CD4-positive, alpha-beta T cell treated with Interleukin-6 at 100 ng/mL for 8 hours (primary cell): ENCODE measurements at regions not wholly inside any gene's neighbourhood (a gene's known extent, or its start where the extent isn't known, plus 50 kb on each side); places are given as distances from the start of the nearest gene placed in this dataset.
"Not testable (repeated sequence)": the region's sequence is repeated elsewhere in the genome, so short reads cannot be mapped to it uniquely, and the experiment has no call there.

ENCODE experiments used
- DNase-seq: peaks from one replicate; pipeline ENCODE4 v3.0.0-alpha.2; 2020; ENCODE audit warnings: mixed read lengths, low spot score

- DNase-seq: no peak
Observed at GRCh38 chr5:63894690-63895089, 67.6 kb downstream of the HTR1A start.

GRCh38 chr5:63878788-63879187 lies 83.5 kb downstream of the HTR1A start:
- no peak for DNase-seq

- no peak for DNase-seq
Observed at GRCh38 chr5:63877961-63878360, 84.3 kb downstream of the HTR1A start.

- no peak for DNase-seq
Observed at GRCh38 chr5:63860379-63860778, 101.9 kb downstream of the HTR1A start.

- no peak for DNase-seq
Observed at GRCh38 chr5:63854076-63854475, 108.2 kb downstream of the HTR1A start.

DNA sequence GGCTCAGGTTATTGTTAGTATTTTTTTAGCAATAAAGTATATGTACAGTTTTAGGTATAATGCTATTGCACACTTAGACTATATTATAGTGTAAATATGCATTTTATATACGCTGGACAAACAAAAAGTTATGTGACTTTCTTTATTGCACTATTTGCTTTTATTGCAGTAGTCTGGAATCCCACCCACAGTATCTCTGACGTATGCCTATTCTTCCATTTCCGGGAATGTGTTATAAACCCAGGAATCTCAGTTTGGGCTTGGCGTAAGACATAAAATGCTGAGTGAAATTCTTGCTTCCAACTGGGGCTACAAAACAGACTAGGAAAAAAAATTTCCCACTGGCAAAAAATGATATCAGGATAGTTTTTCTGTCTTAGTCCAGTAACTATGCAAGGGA lies 119.1 kb downstream of the HTR1A start:
- DNase-seq: no peak

- no peak for DNase-seq
Observed at GRCh38 chr5:63837437-63837836, 124.8 kb downstream of the HTR1A start.

DNA sequence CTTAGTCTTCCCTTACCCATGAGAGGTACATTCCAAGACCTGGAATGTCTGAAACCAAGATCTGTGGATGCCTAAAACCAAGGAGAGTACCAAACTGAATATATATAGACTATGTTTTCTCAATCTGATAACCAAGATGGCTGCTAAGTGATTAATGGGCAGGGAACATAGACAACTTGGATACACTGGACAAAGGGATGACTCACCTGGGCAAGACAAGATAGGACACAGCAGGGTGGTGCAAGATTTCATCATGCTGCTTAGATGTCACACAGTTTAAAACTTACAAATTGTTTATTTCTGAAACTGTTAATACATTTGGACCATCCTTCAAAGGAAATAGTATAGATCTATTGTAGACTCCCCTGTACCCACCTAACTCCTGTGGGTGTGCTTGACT lies 130.9 kb downstream of the HTR1A start:
- DNase-seq: no peak

GRCh38 chr5:63825984-63826383 lies 136.3 kb downstream of the HTR1A start:
- DNase-seq: no peak

DNA sequence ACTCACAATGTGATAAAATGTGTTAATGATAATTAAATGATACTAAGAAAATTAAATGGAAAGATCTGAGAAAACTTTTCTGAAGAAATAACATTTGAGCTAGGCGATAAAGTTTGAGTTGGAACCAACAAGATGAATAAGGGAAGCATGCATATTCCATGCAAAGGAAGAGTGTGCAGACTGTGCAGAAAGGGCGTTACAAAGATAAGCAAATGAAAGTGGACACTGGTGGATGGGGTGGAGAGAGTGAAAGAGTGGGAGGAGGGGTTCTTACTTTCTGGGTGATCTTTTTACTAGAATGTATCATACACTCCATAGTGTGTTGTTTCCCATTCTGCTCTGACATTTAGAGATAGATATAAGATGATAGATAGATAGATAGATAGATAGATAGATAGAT lies 138.7 kb downstream of the HTR1A start:
- DNase-seq: no peak

DNA sequence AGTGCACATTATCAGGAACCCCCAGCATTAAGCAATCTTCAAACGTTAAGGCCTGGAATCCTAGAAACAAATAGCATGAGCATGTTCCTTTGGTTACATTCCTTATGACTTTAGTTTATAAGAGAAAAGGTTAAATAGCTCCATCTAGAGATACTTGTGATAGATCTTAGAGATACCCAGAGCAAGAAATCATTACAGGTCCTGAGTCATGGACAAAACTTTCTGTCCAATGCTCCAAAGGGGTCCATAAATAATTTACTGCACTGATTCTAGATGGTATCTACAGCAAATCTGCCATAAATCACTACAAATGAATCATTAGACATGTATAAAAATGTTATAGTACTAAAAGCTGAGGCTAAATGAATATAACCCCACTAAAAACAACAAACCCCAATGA lies 139.6 kb downstream of the HTR1A start:
- DNase-seq: no peak

- no peak for DNase-seq
Observed at GRCh38 chr5:63820577-63820976, 141.7 kb downstream of the HTR1A start.

- no peak for DNase-seq
Observed at GRCh38 chr5:63812693-63813092, 149.6 kb downstream of the HTR1A start.

DNA sequence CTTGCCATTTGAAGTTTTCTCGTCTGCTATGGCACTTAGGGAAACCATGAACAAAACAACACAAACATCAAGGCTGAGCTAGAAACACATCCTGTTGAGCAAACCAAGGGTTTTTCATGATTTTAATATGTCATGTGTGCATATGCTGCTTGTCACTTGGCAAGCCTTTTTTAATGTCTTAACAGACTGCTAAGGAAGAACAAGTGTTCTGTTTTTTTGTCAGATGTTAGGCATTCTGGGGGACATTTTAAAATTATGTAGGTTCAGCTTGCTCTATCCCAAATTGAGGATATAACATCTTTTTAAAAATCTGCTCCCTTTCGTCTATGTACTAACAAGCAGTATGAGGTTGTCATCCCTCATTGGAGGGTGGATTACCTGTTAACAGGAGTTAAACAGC lies 150.3 kb downstream of the HTR1A start:
- DNase-seq: no peak

DNA sequence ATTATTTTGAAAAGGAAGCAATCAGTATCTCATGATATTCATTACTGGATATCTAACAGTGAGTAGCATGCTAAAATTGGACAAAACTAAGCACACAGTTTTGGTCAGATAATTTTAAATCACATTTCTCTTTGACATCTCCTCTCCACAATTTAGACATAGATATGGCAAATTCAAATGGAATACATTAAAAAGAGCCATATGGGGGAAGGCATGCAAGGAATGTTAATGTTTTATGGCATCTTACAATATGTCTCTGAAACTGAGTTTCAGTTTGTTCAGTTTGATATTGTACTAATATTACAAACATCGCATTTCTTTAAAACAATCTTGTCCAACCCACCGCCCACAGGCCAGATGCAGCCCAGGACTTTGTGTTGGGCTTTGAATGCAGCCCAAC lies 151.0 kb downstream of the HTR1A start:
- no peak for DNase-seq

DNA sequence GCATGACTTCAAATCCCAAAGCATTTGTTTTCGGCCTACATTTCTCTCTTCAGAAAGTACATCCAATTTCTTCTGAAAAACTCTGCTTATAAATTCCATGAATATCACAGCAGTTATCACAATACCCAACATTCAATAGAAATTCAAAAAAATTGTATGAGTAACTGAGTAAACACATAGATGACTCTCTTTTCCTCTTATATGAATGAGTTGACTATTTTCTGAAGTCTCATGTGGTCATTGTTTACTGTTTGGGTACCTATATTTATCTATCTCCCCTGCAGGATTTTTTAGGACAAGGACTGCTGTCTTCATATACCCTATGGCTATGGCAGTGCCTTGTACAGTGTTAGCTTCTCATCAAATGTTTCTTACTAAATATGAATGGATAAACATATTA lies 157.1 kb downstream of the HTR1A start:
- no peak for DNase-seq

DNA sequence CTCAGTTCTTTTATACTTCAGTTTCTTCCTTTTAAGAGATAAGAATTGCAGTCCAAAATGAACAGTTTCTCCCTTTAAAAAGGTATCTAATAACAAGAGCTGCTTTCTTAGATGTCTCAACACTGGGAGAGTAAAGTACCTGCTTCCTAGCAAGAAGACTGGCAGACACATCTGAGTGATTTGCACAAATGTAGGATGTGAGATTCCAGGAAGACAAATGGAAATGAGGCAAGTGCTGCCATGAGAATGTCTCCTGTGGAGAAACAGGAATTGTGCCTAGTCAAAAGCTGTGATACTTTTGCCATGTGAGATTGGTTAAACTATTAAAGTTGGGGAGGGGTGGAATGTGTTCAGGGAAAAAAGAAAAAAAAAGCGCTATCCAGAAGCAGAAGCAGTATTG lies 159.1 kb downstream of the HTR1A start:
- no peak for DNase-seq

DNA sequence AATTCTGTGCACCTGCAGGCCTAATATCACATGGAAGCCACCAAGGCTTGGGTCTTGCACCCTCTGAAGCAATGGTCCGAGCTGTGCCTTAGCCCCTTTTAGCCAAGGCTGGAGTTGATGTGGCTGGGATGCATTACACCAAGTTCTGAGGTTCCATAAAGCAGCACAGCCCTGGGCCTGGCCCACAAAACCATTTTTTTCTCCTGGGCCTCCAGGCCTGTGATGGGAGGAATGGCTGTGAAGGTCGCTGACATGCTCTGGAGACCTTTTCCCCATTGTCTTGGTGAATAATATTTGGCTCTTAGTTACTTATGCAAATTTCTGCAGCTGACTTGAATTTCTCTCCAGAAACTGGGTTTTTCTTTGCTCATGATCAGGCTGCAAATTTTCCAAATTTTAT lies 167.3 kb downstream of the HTR1A start:
- no peak for DNase-seq

DNA sequence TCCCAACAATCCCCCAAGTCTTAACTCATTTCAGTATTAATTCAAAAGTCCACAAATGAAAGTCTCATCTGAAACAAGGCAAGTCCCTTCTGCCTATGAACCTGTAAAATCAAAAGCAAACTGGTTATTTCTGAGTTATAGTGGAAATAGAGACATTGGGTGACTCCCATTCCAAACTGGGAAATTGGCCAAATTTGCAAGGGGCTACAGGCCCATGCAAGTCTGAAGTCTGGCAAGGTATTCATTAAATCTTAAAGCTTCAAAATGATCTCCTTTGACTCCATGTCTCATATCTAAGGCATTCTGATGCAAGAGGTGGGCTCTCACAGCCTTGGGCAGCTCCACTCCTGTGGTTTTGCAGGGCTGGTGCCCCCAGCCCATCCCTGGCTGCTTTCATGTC lies 167.9 kb downstream of the HTR1A start:
- DNase-seq: no peak

GRCh38 chr5:63774939-63775338 lies 187.3 kb downstream of the HTR1A start:
- no peak for DNase-seq

DNA sequence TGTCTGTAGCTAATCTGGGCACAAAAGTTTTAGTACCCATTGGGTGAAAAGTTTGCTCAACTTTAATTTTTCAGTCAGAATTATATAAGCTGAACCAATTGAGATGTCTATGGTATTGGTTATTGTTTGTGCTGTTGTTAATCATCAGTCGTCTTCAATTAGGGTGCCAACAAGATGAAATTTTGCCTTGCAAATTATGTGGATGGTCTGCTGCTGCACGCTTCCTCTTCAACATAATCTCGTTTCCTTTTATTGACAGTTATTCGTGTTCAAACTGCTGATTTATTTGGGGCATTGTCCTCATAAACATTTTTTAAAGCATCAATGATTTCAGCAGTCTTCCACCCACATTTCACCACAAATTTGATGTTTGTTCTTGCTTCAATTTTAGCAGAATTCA lies 194.0 kb downstream of the HTR1A start:
- no peak for DNase-seq

DNA sequence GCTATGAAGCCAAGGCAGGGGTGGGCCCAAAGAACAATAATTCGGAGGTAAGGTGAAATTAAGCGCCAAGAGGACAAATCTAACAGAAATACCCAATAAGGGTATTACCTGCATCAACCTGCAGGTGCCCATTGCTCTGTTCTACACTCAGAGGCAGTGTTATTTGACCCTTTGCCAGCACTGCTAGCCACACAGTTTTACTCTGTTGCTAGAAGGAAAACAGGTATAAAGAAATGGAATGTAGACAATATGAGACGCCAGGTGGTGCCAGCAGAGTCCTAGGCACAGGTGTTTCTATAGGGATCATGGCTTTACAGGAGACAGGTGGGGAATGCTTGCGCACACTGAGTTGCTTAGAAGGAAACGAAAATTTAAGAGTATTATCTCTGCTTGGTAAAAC lies 201.3 kb downstream of the HTR1A start:
- DNase-seq: no peak

GRCh38 chr5:63743096-63743798 lies 219.0 kb downstream of the HTR1A start:
- no peak for DNase-seq

GRCh38 chr5:63732880-63733279 lies 229.4 kb downstream of the HTR1A start:
- DNase-seq: not testable (repeated sequence)

GRCh38 chr5:63727583-63727982 lies 234.7 kb downstream of the HTR1A start:
- DNase-seq: no peak
